ENCODE measurements at regions not wholly inside any gene's neighbourhood (a gene's known extent, or its start where the extent isn't known, plus 50 kb on each side); places are given as distances from the start of the nearest gene placed in this dataset.

DNA sequence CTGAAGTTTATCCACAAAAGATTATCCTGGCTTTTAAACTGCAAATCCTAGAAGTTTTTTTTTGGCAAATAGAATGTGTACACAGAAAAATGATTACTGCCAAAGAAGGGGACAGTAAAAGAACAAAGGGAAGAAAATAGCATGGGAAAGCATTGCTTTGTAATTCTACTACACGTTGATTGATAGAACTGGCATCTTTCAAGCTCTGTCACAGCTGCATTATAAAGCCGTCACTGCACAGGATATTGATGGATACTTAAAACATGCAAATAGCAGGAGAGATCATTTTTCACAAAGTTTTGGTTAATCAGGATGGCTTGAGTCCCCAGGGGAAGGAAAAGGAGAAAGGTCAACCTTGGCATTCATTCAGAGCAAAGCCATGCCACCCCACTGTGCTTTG lies 183.7 kb upstream of the RRP15 start:
- TF ChIP-seq, protein P1, sequence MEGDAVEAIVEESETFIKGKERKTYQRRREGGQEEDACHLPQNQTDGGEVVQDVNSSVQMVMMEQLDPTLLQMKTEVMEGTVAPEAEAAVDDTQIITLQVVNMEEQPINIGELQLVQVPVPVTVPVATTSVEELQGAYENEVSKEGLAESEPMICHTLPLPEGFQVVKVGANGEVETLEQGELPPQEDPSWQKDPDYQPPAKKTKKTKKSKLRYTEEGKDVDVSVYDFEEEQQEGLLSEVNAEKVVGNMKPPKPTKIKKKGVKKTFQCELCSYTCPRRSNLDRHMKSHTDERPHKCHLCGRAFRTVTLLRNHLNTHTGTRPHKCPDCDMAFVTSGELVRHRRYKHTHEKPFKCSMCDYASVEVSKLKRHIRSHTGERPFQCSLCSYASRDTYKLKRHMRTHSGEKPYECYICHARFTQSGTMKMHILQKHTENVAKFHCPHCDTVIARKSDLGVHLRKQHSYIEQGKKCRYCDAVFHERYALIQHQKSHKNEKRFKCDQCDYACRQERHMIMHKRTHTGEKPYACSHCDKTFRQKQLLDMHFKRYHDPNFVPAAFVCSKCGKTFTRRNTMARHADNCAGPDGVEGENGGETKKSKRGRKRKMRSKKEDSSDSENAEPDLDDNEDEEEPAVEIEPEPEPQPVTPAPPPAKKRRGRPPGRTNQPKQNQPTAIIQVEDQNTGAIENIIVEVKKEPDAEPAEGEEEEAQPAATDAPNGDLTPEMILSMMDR (conservative IDR thresholded peaks at IDR 0.05; ENCODE audit: low read length): no peak
- TF ChIP-seq EZH2phosphoT487 (IDR thresholded peaks at IDR 0.05; ENCODE audit: borderline replicate concordance, low read depth, low read length): no peak
